Left kidney (tissue), 1 donor: ENCODE measurements at regions not wholly inside any gene's neighbourhood (a gene's known extent, or its start where the extent isn't known, plus 50 kb on each side); places are given as distances from the start of the nearest gene placed in this dataset.
"Not testable (repeated sequence)": the region's sequence is repeated elsewhere in the genome, so short reads cannot be mapped to it uniquely, and the experiment has no call there.

Experiments
- DNase-seq: peaks from one replicate; pipeline ENCODE4 v3.0.0-alpha.2; 2013

DNA sequence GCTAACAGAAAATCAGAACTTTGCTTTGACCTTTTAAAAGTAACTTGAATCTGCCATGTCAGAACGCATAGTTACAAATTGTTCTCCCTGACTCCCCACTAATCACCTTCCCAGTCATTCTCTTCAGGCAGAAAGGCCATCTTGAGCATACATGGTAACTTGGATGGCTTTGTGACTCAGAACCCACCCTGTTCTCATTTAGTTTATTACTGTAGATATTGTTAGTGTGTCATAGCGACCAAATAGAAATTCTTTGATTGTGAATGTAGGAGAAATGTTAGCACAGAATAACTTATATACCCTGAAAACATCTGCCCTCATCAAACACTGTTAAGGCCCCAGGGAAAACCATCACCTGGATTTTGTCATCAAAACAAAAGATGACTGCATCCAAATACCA lies 382.0 kb downstream of the MAGEB5 start:
- no peak for DNase-seq

DNA sequence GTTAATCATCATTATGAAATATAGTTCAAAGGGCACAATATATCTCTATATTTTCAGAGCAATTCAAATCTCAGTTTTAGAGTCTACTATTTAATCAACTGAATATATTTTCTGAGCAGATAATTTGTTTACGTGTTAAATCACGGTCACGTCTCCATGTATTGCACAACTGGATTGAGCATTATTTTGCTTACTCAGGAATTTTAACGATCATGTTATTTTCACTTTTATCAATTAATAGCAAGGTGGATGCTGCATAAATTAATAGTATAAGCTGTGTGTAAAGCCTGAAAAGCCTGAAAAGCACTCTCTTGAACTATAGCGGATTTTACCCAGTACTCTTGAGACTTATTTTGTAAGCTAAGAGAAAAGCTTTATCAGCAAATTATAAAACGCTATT lies 374.9 kb downstream of the MAGEB5 start:
- DNase-seq: no peak

- no peak for DNase-seq
Observed at GRCh38 chrX:26586570-26586969, 370.6 kb downstream of the MAGEB5 start.

GRCh38 chrX:26581091-26581490 lies 365.1 kb downstream of the MAGEB5 start:
- no peak for DNase-seq

DNA sequence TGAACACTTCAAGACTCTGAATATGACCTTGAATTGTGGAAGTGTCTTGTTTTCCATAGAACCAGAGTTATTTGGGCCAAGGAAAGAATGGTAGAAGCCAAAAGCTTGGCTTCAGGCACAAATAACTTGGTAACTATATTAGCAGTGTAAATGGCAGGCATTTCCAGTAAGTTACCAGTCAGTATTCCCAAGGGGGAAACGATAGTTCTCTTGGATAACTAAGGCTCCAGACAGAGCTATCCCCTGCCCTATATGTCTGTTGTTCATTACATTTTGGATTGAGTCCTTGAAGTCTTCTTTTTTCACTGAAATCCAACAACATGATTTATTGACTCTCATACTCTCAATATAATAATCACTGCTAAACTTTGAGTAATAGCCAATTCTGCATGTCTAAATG lies 364.1 kb downstream of the MAGEB5 start:
- DNase-seq: no peak

DNA sequence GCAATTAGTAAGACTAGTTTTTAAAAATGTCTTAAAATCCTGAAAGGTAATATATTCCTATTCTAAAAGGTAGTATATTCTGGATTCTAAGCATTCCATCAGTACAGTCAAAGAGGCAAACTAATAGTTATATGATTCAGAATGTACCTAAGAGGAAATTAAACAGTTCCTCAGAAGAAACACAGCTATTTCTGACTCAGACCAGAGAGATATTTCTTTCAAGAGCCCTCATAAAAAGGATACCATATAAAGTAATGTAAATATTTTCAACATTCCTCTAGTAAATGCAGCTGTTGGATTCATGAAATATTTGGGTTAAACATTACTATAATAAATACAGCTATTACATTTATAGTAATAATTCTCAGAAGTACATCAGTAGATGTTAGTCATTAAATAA lies 358.3 kb downstream of the MAGEB5 start:
- no peak for DNase-seq

DNA sequence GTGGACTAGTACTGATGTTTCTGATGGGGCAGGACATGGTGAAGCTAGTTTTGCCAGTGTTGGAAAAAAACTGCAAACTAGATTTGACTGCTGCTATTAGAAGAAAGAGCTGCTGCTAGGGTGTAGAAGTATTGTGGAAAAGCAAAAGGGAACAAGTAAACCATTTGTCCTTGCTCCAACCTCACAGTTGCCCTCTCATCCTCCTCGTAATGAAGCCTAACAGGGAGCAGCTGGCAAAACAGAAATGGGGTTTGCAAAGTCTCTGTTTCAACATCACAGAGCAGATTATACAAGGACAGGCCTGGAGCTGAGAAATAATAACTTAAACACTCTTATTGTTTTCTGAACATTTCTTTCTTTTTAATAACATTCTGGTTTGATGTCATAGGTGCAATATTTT lies 346.2 kb downstream of the MAGEB5 start:
- DNase-seq: no peak

GRCh38 chrX:26559855-26560254 lies 343.9 kb downstream of the MAGEB5 start:
- DNase-seq: no peak

DNA sequence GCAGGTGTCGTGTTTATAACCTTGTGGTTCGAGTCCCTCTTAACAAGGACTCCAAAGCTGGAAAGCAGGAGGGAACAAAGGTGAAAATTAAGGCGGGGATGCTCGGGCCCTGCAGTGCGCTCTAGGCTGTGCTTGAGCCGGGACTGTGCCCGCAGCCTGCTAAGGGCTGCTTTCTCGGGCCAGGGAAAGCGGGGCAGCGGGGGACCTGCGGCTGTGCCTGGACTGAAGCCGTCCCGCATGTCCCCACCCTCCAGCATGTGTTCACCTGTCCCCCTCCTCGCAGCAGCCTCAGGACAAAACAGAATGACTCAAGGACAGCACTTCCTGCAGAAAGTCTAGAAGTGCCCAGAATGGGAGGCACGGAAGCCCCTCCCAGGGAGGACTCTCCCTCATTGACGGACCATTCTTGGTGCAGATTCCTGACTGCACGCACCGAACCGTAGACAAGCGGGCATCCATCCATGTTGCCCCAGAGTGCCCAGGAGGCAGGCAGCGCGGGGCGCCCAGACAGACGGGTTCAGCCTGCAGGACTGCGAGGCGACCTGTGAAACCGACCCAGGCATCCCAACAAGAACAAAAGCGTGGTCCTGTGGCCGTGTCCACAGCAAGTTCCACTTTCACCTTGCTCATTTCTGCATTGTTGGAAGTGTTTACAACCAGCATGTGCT lies 342.9 kb downstream of the MAGEB5 start:
- no peak for DNase-seq

GRCh38 chrX:26557691-26558321 lies 341.8 kb downstream of the MAGEB5 start:
- no peak for DNase-seq

- not testable (repeated sequence) for DNase-seq
Observed at GRCh38 chrX:26525768-26526167, 309.8 kb downstream of the MAGEB5 start.

- no peak for DNase-seq
Observed at GRCh38 chrX:26522501-26522900, 306.5 kb downstream of the MAGEB5 start.

- no peak for DNase-seq
Observed at GRCh38 chrX:26511589-26512363, 295.8 kb downstream of the MAGEB5 start.

- no peak for DNase-seq
Observed at GRCh38 chrX:26470941-26471340, 255.0 kb downstream of the MAGEB5 start.

DNA sequence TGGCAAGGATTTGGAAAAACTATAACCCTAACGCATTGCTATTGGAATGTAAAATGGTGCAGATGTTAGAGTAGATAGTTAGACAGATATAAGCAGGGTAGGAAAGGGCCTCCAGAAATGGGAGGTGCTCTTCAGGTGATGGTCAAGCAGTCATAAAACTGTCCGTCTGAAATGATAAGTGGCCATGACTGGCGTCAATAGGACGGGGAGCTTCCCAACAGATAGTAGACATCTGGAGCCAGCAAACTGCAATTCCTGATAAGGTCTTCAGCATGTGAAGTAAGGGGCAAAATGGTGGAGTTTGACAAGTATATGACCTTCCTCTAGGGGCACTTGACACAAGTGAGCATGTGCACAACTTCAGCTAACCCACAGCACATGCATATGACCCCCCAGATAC lies 250.4 kb downstream of the MAGEB5 start:
- no peak for DNase-seq

- no peak for DNase-seq
Observed at GRCh38 chrX:26445288-26445687, 229.3 kb downstream of the MAGEB5 start.

DNA sequence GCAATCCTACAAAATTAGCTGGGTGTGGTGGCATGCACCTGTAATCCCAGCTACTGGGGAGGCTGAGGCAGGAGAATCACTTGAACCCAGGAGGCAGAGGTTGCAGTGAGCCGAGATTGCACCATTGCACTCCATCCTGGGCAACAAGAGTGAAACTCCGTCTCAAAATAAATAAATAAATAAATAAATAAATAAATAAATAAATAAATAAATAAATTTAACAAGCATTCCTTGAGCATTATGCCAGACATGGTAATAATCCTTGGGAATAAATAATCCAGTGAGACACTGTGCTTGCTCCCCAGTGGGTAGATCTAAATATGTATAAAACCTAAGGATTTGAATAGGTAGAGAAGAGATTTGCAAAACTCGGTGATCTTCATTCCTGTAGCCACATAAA lies 228.4 kb downstream of the MAGEB5 start:
- not testable (repeated sequence) for DNase-seq

- DNase-seq: peak; percentile 28
Observed at GRCh38 chrX:26442340-26442739, 226.4 kb downstream of the MAGEB5 start.

DNA sequence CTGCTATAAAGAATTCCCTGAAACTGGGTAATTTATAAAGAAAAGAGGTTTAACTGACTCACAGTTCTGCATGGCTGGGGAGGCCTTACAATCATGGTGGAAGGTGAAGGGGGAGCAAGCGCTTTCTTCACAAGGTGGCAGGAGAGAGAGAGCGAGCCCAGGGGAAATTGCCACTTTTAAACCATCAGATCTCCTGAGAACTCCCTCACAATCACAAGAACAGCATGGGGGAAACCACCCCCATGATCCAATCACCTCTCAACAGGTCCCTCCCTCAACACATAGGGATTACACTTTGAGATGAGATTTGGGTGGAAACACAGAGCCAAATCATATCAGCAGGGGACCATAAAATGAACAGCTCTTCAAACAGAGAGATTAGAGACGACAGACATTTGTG lies 198.6 kb downstream of the MAGEB5 start:
- no peak for DNase-seq

DNA sequence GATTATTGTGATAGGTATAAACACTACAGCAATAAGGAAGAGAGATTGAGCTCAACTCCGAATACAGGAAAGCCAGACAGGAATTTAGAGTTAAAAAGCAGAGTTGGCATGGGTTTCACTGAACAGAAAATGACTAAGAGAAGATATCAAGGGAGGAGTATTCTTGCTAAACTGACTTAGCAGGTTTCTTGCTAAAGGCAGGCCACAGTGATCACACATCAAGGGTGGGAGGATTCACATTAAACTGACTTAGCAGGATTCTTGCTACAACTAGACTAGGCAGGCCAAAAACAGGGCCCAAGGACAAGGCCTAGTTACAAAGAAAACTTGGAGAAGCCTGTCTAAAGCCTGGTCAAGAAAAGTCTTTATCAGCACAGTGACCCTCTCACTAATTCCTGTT lies 195.1 kb downstream of the MAGEB5 start:
- no peak for DNase-seq

DNA sequence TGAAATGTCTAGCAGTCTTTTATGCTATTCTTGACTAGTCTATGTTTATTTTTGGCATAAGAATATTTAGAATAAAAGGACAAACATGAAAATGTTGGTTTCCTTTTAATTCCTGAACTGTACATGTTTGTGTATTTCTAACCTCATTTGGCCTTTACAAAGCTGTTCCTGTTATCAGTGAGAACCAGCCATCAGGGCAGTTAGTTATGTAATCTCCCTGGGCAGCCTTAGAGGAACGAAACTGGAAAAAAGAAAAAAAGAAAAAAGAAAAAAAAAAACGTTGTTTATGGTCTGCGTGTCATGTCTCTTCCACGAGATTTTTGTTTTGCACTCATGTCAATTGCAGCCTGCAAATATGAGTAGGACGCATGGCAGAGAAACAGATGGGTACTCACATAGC lies 193.7 kb downstream of the MAGEB5 start:
- no peak for DNase-seq

GRCh38 chrX:26387906-26388305 lies 171.9 kb downstream of the MAGEB5 start:
- peak; percentile 1 for DNase-seq

GRCh38 chrX:26376037-26376708 lies 160.2 kb downstream of the MAGEB5 start:
- no peak for DNase-seq
